Trophoblast cell (in vitro differentiated cells and primary cell): ENCODE measurements at regions not wholly inside any gene's neighbourhood (a gene's known extent, or its start where the extent isn't known, plus 50 kb on each side); places are given as distances from the start of the nearest gene placed in this dataset.

Source experiments
- DNase-seq, 2 donors: peaks; one replicate each; pipeline ENCODE4 v3.0.0-alpha.2; 2016
- H2AFZ ChIP-seq: 2 replicates; pipeline ENCODE4 v1.6.1; 2013; ENCODE audit warnings: low read length, moderate library complexity, mild to moderate bottlenecking; ENCODE audit not compliant: insufficient read depth, poor library complexity
- H2AK5ac ChIP-seq: 2 replicates; pipeline ENCODE4 v1.6.1; 2013; ENCODE audit warnings: mild to moderate bottlenecking, low read length
- H2BK120ac ChIP-seq: 2 replicates; pipeline ENCODE4 v1.6.1; 2013; ENCODE audit warnings: low read length, mild to moderate bottlenecking, moderate library complexity; ENCODE audit not compliant: insufficient read depth, poor library complexity
- H2BK12ac ChIP-seq: 2 replicates; pipeline ENCODE4 v1.6.1; 2013; ENCODE audit warnings: mild to moderate bottlenecking, low read length, moderate library complexity
- H2BK5ac ChIP-seq: 2 replicates; pipeline ENCODE4 v1.6.1; 2013; ENCODE audit warnings: low read length, low read depth, moderate library complexity, mild to moderate bottlenecking; ENCODE audit not compliant: poor library complexity
- H3K14ac ChIP-seq: 2 replicates; pipeline ENCODE4 v1.6.1; 2013; ENCODE audit warnings: mild to moderate bottlenecking, low read length
- H3K18ac ChIP-seq: 2 replicates; pipeline ENCODE4 v1.6.1; 2013; ENCODE audit warnings: mild to moderate bottlenecking, low read length
- H3K23ac ChIP-seq: 2 replicates; pipeline ENCODE4 v1.6.1; 2013; ENCODE audit warnings: low read length
- H3K27ac ChIP-seq: 2 replicates; pipeline ENCODE4 v1.5.1; 2013; ENCODE audit warnings: low read depth, mild to moderate bottlenecking, inconsistent platforms, low read length, moderate library complexity
- H3K27me3 ChIP-seq: 2 replicates; pipeline ENCODE4 v1.6.1; 2013; ENCODE audit warnings: inconsistent platforms, mild to moderate bottlenecking, low read length, moderate library complexity; ENCODE audit not compliant: insufficient read depth
- H3K36me3 ChIP-seq, 2 experiments: 1 replicate in 1 of 2; 2 replicates in 1 of 2; pipeline ENCODE4 v1.6.1; 2013; ENCODE audit warnings: low read length in 2 of 2, mild to moderate bottlenecking in 2 of 2, moderate library complexity in 1 of 2; ENCODE audit not compliant: insufficient read depth in 2 of 2, control insufficient read depth in 1 of 2
- H3K4ac ChIP-seq: 2 replicates; pipeline ENCODE4 v1.6.1; 2013; ENCODE audit warnings: low read depth, mild to moderate bottlenecking, low read length, moderate library complexity
- H3K4me1 ChIP-seq, 2 experiments: 1 replicate in 1 of 2; 2 replicates in 1 of 2; pipeline ENCODE4 v1.6.1; 2013; ENCODE audit warnings: low read length in 2 of 2, mild to moderate bottlenecking in 2 of 2, moderate library complexity in 1 of 2; ENCODE audit not compliant: insufficient read depth in 2 of 2, control insufficient read depth in 1 of 2
- H3K4me2 ChIP-seq: 2 replicates; pipeline ENCODE4 v1.6.1; 2013; ENCODE audit warnings: inconsistent platforms, mild to moderate bottlenecking, low read length, moderate library complexity
- H3K4me3 ChIP-seq: 2 replicates; pipeline ENCODE4 v1.5.1; 2013; ENCODE audit warnings: mild to moderate bottlenecking, low read depth, low read length, inconsistent platforms
- H3K79me1 ChIP-seq: one replicate; pipeline ENCODE4 v1.6.1; 2013; ENCODE audit warnings: low read length
- H3K79me2 ChIP-seq: 2 replicates; pipeline ENCODE4 v1.6.1; 2013; ENCODE audit warnings: low read length, mild to moderate bottlenecking; ENCODE audit not compliant: control insufficient read depth, insufficient read depth, poor library complexity
- H3K9ac ChIP-seq: 2 replicates; pipeline ENCODE4 v1.6.1; 2013; ENCODE audit warnings: mild to moderate bottlenecking, low read length
- H3K9me3 ChIP-seq: 2 replicates; pipeline ENCODE4 v1.6.1; 2013; ENCODE audit warnings: low read depth, mild to moderate bottlenecking, control low read depth, inconsistent platforms, low read length; ENCODE audit not compliant: insufficient read depth
- H4K12ac ChIP-seq: 2 replicates; pipeline ENCODE4 v1.6.1; 2013; ENCODE audit warnings: low read depth, mild to moderate bottlenecking, low read length, moderate library complexity
- H4K8ac ChIP-seq: 2 replicates; pipeline ENCODE4 v1.6.1; 2013; ENCODE audit warnings: low read depth, mild to moderate bottlenecking, low read length, moderate library complexity
- H4K91ac ChIP-seq: one replicate; pipeline ENCODE4 v1.6.1; 2013; ENCODE audit warnings: low read depth, mild to moderate bottlenecking, low read length, moderate library complexity
- WGBS: extraction: QIAGEN DNeasy Blood & Tissue Kit; methylation state at CpG from one replicate; pipeline ENCODE4 v1.1.7; 2013; ENCODE audit warnings: missing lambda C conversion rate; ENCODE audit not compliant: insufficient read length, insufficient coverage; ENCODE audit errors: extremely low coverage; 5-methylcytosine and 5-hydroxymethylcytosine counted together

- peaks cover 2% of the 10 kb centered on the region for H3K9me3 ChIP-seq
- peaks cover 0 to 2% of the 10 kb centered on the region in 2 experiments for H3K4me1 ChIP-seq
- no peak for DNase-seq
- no peak overlapping the region for H2BK120ac ChIP-seq
- no peak overlapping the region for H3K27ac ChIP-seq
- no peak overlapping the region for H3K18ac ChIP-seq
- no peak overlapping the region for H3K14ac ChIP-seq
- WGBS: no CpG with 5 or more reads among the region's 16 CpGs
- no peak overlapping the region for H4K91ac ChIP-seq
- H3K9ac ChIP-seq: no peak overlapping the region
- H2BK12ac ChIP-seq: no peak overlapping the region
- peak overlapping the region; percentile 42 for H3K4me3 ChIP-seq
- no peaks in the 10 kb centered on the region for H3K79me2 ChIP-seq
- H4K12ac ChIP-seq: no peak overlapping the region
- no peaks in the 10 kb centered on the region for H3K36me3 ChIP-seq
- no peaks in the 10 kb centered on the region for H3K79me1 ChIP-seq
- H2BK5ac ChIP-seq: no peak overlapping the region
- no peak overlapping the region for H4K8ac ChIP-seq
- no peaks in the 10 kb centered on the region for H3K27me3 ChIP-seq
- H2AFZ ChIP-seq: no peak overlapping the region
- no peak overlapping the region for H3K4me2 ChIP-seq
- no peak overlapping the region for H2AK5ac ChIP-seq
- H3K4ac ChIP-seq: no peak overlapping the region
- no peak overlapping the region for H3K23ac ChIP-seq
Observed at GRCh38 chr14:89078021-89078795, 253.8 kb downstream of the TTC8 start.

- H3K9me3 ChIP-seq: peaks cover 2% of the 10 kb centered on the region
- H4K12ac ChIP-seq: no peak overlapping the region
- H4K91ac ChIP-seq: no peak overlapping the region
- no peak overlapping the region for H3K14ac ChIP-seq
- H3K36me3 ChIP-seq: no peaks in the 10 kb centered on the region
- H2BK120ac ChIP-seq: no peak overlapping the region
- H3K18ac ChIP-seq: no peak overlapping the region
- no peak overlapping the region for H3K23ac ChIP-seq
- no peak overlapping the region for H2AFZ ChIP-seq
- H3K79me2 ChIP-seq: no peaks in the 10 kb centered on the region
- no peak overlapping the region for H3K4me2 ChIP-seq
- no peaks in the 10 kb centered on the region for H3K4me1 ChIP-seq
- no peaks in the 10 kb centered on the region for H3K79me1 ChIP-seq
- no peak overlapping the region for H3K4me3 ChIP-seq
- H3K4ac ChIP-seq: no peak overlapping the region
- DNase-seq: no peak
- WGBS: no CpG with 5 or more reads among the region's 12 CpGs
- no peak overlapping the region for H4K8ac ChIP-seq
- no peak overlapping the region for H3K9ac ChIP-seq
- no peak overlapping the region for H3K27ac ChIP-seq
- no peak overlapping the region for H2BK5ac ChIP-seq
- H2AK5ac ChIP-seq: no peak overlapping the region
- no peak overlapping the region for H2BK12ac ChIP-seq
- no peaks in the 10 kb centered on the region for H3K27me3 ChIP-seq
Observed at GRCh38 chr14:89085231-89085731, 260.8 kb downstream of the TTC8 start.

- Histone ChIP-seq H3K4me3 (no peak overlapping the region), H3K14ac (no peak overlapping the region), H3K79me1 (no peaks in the 10 kb centered on the region), H3K4me2 (no peak overlapping the region), H3K4me1 (no peaks in the 10 kb centered on the region), H4K91ac (no peak overlapping the region), H3K23ac (no peak overlapping the region), H3K18ac (no peak overlapping the region), H2AFZ (no peak overlapping the region), H2AK5ac (no peak overlapping the region), H3K27ac (no peak overlapping the region), H3K27me3 (no peaks in the 10 kb centered on the region), H3K79me2 (no peaks in the 10 kb centered on the region), H4K12ac (no peak overlapping the region), H3K4ac (no peak overlapping the region), H4K8ac (no peak overlapping the region), H2BK5ac (no peak overlapping the region), H3K36me3 (no peaks in the 10 kb centered on the region), H2BK120ac (no peak overlapping the region), H3K9ac (no peak overlapping the region), H3K9me3 (peaks cover 2% of the 10 kb centered on the region), H2BK12ac (no peak overlapping the region)
- WGBS: no CpG with 5 or more reads among the region's 9 CpGs
- no peak for DNase-seq
Observed at GRCh38 chr14:89085737-89086382, 261.4 kb downstream of the TTC8 start.

- Histone ChIP-seq H3K79me1 (no peaks in the 10 kb centered on the region), H3K23ac (no peak overlapping the region), H3K27me3 (no peaks in the 10 kb centered on the region), H2AFZ (no peak overlapping the region), H2BK5ac (no peak overlapping the region), H3K18ac (no peak overlapping the region), H2BK120ac (no peak overlapping the region), H3K4me2 (no peak overlapping the region), H4K8ac (no peak overlapping the region), H3K14ac (no peak overlapping the region), H3K4me1 (no peaks in the 10 kb centered on the region), H3K27ac (no peak overlapping the region), H3K79me2 (no peaks in the 10 kb centered on the region), H4K12ac (no peak overlapping the region), H3K9me3 (peaks cover 2% of the 10 kb centered on the region), H3K4me3 (no peak overlapping the region), H3K4ac (no peak overlapping the region), H3K36me3 (no peaks in the 10 kb centered on the region), H3K9ac (no peak overlapping the region), H2BK12ac (no peak overlapping the region), H2AK5ac (no peak overlapping the region), H4K91ac (no peak overlapping the region)
- WGBS: no CpG with 5 or more reads among the region's 3 CpGs
- DNase-seq: no peak
Observed at GRCh38 chr14:89088530-89088929, 264.1 kb downstream of the TTC8 start.
